IPS-NIHi11 (cell line): ENCODE measurements at regions not wholly inside any gene's neighbourhood (a gene's known extent, or its start where the extent isn't known, plus 50 kb on each side); places are given as distances from the start of the nearest gene placed in this dataset.
"Not testable (repeated sequence)": the region's sequence is repeated elsewhere in the genome, so short reads cannot be mapped to it uniquely, and the experiment has no call there.

Experiments
- DNase-seq: peaks from one replicate; pipeline ENCODE4 v3.0.0; 2012; ENCODE audit warnings: mixed read lengths, low spot score

DNA sequence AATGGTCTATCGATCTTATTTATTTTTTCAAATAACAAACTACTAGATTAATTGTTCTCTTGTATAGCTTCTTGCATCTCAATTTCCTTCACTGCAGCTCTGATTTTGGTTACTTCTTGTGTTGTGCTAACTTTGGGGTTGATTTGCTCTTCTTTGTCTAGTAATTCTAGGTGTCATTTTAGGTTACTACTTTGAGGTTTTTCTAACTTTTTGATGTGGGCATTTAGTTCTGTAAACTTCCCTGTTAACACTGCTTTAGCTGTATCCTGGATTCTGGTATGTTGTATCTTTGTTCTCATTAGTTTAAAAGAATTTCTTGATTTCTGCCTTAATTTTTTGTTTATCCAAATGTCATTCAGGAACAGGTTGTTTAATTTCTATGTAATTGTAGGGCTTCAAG is 1188.0 kb downstream of the DNAJB9 start:
- no peak for DNase-seq

- no peak for DNase-seq
These were observed 1193.9 kb downstream of the DNAJB9 start for GRCh38 chr7:109763611-109764010.

DNA sequence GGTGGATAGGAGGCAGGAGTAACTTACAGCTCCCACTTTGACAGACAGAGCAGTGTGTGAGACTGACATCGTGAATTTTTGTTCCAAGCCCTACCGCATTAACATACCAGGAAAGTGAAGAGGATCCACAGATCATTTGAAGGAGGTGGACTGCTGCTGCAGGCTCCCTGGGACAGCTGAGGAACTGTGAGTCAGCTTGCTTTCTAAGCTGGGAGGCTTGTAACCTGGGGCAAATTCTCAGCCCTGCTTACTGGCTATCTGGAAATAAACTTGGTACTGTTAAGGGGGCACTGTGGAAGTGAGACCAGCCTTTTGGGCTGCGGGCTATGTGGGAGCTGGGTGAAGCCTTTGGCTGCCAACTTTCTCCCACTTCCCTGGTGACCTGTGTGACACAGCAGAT is 1202.5 kb downstream of the DNAJB9 start:
- no peak for DNase-seq

DNA sequence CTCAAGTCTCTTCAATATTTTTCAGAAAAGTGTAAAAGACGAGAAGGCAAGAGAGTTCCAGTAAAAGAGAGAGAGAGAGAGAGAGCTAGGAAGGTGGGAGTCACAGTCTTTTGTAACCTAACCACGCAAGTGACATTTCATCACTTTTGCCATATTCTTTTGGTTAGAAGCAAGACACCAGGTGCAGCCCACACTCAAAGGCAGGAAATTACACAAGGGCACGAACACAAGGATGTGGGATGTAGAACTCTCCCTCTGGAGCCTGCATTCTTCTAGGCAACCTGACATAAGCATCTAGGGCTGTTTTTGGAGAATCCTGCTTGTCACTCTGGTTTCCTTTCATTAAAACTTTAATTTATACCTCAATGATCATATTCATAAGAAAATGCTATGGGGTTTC is 1213.1 kb downstream of the DNAJB9 start:
- no peak for DNase-seq

- DNase-seq: no peak
These were observed 1236.9 kb downstream of the DNAJB9 start for GRCh38 chr7:109806548-109806947.

- DNase-seq: no peak
These were observed 1251.5 kb downstream of the DNAJB9 start for GRCh38 chr7:109821156-109821555.

- no peak for DNase-seq
These were observed 1256.1 kb upstream of the LRRN3 start for GRCh38 chr7:109834851-109835250.

- no peak for DNase-seq
These were observed 1255.3 kb upstream of the LRRN3 start for GRCh38 chr7:109835577-109835976.

DNA sequence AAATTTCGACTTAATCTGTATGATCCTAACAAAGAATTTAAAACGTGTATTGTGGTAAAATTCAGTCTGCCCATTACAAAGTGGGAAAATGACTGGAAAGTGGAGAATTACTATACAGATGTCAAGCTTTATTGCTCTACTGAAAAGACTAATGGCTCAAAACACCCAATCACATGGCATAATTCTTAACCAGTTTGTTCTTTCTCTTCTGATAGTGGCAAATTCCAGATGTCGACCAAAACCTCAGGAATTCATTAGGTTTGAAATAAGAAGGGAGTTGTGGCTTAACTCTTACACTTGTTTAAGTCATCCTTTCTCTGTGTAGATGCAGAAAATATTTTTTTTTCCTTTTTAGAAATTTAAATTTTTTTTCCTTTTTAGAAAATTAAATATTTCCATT is 1254.9 kb upstream of the LRRN3 start:
- no peak for DNase-seq

- no peak for DNase-seq
These were observed 1248.5 kb upstream of the LRRN3 start for GRCh38 chr7:109842386-109842785.

GRCh38 chr7:109844362-109844761 is 1246.6 kb upstream of the LRRN3 start:
- DNase-seq: peak; percentile 48

- DNase-seq: peak; percentile 17
These were observed 1226.7 kb upstream of the LRRN3 start for GRCh38 chr7:109864230-109864629.

GRCh38 chr7:109868215-109868860 is 1222.6 kb upstream of the LRRN3 start:
- no peak for DNase-seq

GRCh38 chr7:109873296-109873695 is 1217.6 kb upstream of the LRRN3 start:
- no peak for DNase-seq

- no peak for DNase-seq
These were observed 1211.6 kb upstream of the LRRN3 start for GRCh38 chr7:109879287-109879828.

DNA sequence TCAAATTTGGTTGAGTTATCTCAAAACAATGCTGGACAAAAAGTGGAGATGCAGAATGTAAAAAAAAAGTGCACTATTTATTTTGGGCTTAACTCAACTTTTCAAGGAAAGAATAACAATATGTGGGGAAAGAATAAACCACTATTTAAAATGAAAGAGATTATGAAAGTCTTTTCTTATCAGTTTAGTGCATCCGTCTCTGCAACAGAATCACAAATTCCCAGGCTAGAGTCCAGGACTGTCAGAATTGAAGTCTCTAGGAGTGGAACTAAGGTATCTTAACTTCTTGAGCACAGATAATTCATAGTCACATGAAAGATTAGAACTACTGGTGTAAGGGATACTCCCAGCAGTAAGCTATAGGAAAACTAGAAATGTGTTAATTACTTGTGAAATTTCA is 1200.3 kb upstream of the LRRN3 start:
- no peak for DNase-seq

DNA sequence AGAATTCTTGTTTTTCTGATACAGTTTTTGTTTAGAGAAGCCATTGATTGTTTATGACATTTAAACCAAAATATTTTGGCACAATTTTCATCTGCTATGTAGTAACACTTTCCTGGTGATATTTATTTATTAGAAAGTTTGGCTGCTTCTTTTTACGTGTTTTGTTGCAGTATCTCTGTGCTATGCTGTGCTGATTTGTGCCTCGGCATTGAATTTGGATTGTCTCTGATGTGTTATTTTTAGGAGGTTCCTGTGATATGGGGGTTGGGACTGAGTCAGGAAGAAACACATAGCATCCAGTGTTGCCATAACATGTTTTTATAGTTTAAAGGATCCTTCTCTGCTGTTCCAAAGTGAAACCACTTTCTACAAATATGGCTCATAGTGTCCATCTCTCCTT is 1197.7 kb upstream of the LRRN3 start:
- no peak for DNase-seq

DNA sequence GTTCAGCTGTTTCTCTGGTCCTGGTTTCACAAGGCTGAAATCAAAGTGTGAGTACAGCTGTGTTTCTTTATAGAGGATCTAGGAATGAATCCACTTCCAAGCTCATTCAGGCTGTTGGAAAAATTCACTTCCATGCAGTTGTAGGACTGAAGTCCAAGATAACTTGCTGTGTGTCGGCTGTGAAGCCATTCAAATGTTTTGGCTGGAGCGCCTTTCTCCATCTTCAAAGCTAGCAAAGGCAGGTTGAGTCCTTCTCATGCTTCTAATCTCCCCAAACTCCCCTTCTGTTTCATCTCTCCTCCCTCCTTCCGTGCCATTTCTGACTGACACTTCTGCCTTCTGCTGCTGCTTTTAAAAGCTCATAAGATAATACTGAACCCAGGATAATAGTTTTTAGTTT is 1195.4 kb upstream of the LRRN3 start:
- DNase-seq: no peak

DNA sequence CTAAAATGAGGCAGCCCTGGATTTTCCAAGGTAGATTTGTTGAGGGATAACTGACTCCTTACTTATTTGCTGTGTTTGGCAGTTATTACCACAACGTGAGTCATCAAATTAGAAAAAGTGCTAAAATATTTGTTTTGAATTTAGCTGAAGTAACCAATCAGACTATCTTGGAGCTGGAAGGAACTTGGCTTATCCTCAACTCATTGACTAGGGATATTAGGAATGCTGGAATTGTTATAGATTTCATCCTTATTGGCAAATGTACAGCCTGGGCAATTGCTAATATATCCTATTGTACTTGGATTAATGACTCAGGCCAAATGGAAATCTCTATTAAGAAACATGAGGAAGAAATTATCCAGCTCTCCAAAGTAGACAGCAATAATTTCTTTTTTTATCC is 1189.0 kb upstream of the LRRN3 start:
- DNase-seq: no peak

DNA sequence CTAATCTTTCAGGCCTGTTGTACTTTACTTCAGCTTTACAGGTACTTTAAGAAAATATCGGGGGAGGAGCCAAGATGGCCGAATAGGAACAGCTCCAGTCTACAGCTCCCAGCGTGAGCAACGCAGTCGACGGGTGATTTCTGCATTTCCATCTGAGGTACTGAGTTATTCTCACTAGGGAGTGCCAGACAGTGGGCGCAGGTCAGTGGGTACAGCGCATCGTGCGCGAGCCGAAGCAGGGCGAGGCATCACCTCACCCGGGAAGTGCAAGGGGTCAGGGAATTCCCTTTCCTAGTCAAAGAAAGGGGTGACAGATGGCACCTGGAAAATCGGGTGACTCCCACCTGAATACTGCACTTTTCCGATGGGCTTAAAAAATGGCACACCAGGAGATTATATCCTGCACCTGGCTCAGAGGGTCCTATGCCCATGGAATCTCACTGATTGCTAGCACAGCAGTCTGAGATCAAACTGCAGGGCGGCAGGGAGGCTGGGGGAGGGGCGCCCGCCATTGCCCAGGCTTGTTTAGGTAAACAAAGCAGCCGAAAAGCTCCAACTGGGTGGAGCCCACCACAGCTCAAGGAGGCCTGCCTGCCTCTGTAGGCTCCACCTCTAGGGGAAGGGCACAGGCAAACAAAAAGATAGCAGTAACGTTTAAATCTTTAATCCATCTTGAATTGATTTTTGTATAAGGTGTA is 1185.4 kb upstream of the LRRN3 start:
- DNase-seq: not testable (repeated sequence)

- no peak for DNase-seq
These were observed 1175.3 kb upstream of the LRRN3 start for GRCh38 chr7:109915670-109916069.

DNA sequence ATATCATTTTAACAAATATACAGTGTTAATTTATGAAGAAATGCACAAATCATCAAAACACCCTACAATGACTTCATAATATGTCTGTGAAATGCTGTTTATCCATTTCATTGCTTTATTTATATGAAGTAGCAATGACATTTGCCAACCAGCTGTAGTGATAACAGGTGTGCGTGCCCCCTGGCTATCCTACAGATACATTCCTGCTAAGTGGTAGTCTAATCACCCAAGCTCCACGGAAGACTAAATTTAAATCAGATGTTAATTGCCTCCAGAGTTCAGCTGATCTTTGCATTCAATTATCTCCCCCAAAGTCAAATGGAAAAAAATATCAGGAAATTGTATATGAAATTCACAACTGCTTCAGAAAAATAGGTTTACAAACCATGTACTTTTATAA is 1164.2 kb upstream of the LRRN3 start:
- no peak for DNase-seq

DNA sequence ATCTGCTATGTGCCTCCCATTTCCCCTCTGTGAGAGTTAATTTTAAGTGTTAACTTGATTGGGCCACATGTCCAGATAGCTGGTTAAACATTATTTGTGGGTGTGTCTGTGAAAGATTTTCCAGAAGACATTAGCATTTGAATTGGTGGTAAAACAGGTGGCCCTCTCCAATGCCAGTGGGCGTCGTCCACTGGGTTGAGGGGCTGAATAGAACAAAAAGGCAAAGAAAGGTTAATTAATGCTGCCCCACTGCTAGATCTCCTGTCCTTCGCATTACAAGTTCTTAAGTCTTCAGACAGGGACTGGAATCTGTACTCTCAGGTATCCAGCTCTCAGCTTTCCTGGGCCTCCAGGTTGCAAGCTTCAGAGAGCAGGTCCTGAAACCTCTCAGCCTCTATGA is 1160.9 kb upstream of the LRRN3 start:
- no peak for DNase-seq

- no peak for DNase-seq
These were observed 1151.7 kb upstream of the LRRN3 start for GRCh38 chr7:109939207-109939606.
